CD8-positive, alpha-beta memory T cell (primary cell): ENCODE measurements at regions not wholly inside any gene's neighbourhood (a gene's known extent, or its start where the extent isn't known, plus 50 kb on each side); places are given as distances from the start of the nearest gene placed in this dataset.
"Not testable (repeated sequence)": the region's sequence is repeated elsewhere in the genome, so short reads cannot be mapped to it uniquely, and the experiment has no call there.

Source experiments
- CTCF ChIA-PET: fragments of 350-600 bp; sonication (Branson Sonifier 250); formaldehyde crosslinking; loops from one replicate; lab custom pipeline; 2021; ENCODE audit warnings: antibody characterized with exemption; lab: Charles Lee
- POLR2A ChIA-PET: fragments of 350-600 bp; sonication (Branson Sonifier 250); formaldehyde crosslinking; loops from one replicate; lab custom pipeline; 2021; ENCODE audit warnings: antibody characterized with exemption; lab: Charles Lee
- DNase-seq, 5 donors: peaks; one replicate each; pipeline versions ENCODE4 v3.0.0 to v3.0.0-alpha.2; 2020 to 2022; ENCODE audit warnings: mixed read lengths in 1 of 5
- H3K27ac ChIP-seq: one replicate; pipeline ENCODE4 v1.7.0; 2013; ENCODE audit warnings: low read depth, mild to moderate bottlenecking, low read length, moderate library complexity
- H3K27me3 ChIP-seq: 2 replicates; pipeline ENCODE4 v1.7.0; 2013; ENCODE audit warnings: low read length, mild to moderate bottlenecking; ENCODE audit not compliant: insufficient read depth, poor library complexity, severe bottlenecking
- H3K36me3 ChIP-seq: 2 replicates; pipeline ENCODE4 v1.7.0; 2013; ENCODE audit warnings: mild to moderate bottlenecking, low read length, moderate library complexity; ENCODE audit not compliant: insufficient read depth
- H3K4me1 ChIP-seq: 2 replicates; pipeline ENCODE4 v1.7.0; 2013; ENCODE audit warnings: mild to moderate bottlenecking, low read length, moderate library complexity; ENCODE audit not compliant: insufficient read depth
- H3K4me3 ChIP-seq: 2 replicates; pipeline ENCODE4 v1.7.0; 2013; ENCODE audit warnings: mild to moderate bottlenecking, low read length
- H3K9me3 ChIP-seq: 2 replicates; pipeline ENCODE4 v1.7.0; 2013; ENCODE audit warnings: mild to moderate bottlenecking, low read length
- H3K27ac Mint-ChIP-seq, 8 donors: one replicate each; pipeline ENCODE4 v1.8.0; 2020 to 2021; ENCODE audit warnings: mixed read lengths in 8 of 8, mild to moderate bottlenecking in 6 of 8, inconsistent platforms in 3 of 8, moderate library complexity in 3 of 8
- H3K27me3 Mint-ChIP-seq, 2 donors: one replicate each; pipeline ENCODE4 v1.8.0; 2020 to 2021; ENCODE audit warnings: mixed read lengths in 2 of 2, mild to moderate bottlenecking in 1 of 2, moderate library complexity in 1 of 2
- H3K36me3 Mint-ChIP-seq, 3 donors: one replicate each; pipeline ENCODE4 v1.8.0; 2020 to 2021; ENCODE audit warnings: mixed read lengths in 3 of 3, inconsistent platforms in 1 of 3, mild to moderate bottlenecking in 1 of 3
- H3K4me1 Mint-ChIP-seq, 3 donors: one replicate each; pipeline ENCODE4 v1.8.0; 2020 to 2021; ENCODE audit warnings: mixed read lengths in 3 of 3, inconsistent platforms in 1 of 3, mild to moderate bottlenecking in 1 of 3
- H3K4me3 Mint-ChIP-seq, 7 donors: one replicate each; pipeline ENCODE4 v1.8.0; 2020 to 2021; ENCODE audit warnings: mixed read lengths in 7 of 7, mild to moderate bottlenecking in 6 of 7, moderate library complexity in 4 of 7, inconsistent platforms in 2 of 7
- H3K9me3 Mint-ChIP-seq, 5 donors: one replicate each; pipeline ENCODE4 v1.8.0; 2020 to 2022; ENCODE audit warnings: mixed read lengths in 5 of 5, mild to moderate bottlenecking in 3 of 5, moderate library complexity in 2 of 5, inconsistent platforms in 1 of 5

DNA sequence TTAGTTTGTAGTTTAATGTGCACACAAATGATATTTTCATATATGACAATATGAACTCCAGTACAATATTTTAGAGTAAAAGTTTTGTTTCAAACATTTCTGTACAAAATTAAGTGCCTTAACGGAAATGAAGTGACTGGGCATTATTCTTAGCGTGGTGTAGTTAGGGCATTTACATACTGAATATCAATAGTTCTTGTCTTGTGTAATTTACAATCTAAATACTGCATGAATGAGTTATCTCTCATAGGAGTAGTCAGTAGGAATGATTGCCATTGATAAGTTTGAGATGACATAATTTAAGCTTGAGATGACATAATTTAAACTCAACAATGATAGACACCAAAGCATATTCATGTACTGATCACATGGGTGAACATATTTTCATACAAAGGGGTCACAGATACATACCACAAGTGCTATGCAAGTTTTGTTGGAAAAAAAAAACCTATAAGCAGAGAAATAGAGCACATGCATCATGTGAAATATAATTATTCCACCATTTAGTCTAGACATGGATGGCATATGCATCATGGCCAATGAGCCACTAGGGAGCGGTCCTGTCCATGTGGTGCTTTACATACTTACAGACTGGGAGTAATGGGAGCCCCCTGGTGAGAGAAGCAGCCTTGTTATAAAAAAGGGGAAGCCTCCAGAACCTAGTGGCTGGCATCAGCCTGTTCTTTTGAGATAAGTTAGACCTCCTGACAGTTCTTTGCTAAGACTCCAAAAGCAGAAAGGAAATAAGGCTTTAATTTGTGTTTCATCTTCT is 1523.9 kb downstream of the MAT2B start:
- ChIA-PET POLR2A (no interaction called here), CTCF (no interaction called here)
- no peaks in the 10 kb centered on the region for H3K4me1 Mint-ChIP-seq
- no peaks in the 10 kb centered on the region for H3K9me3 ChIP-seq
- no peaks in the 10 kb centered on the region for H3K36me3 Mint-ChIP-seq
- H3K4me3 Mint-ChIP-seq, result no peak overlapping the region
- no peaks in the 10 kb centered on the region for H3K36me3 ChIP-seq
- no peak overlapping the region for H3K27ac Mint-ChIP-seq
- H3K27ac ChIP-seq, result no peak overlapping the region
- H3K4me3 ChIP-seq, result no peak overlapping the region
- peaks cover 2 to 19% (median 6%) of the 10 kb centered on the region in 5 donors for H3K9me3 Mint-ChIP-seq
- no peaks in the 10 kb centered on the region for H3K27me3 ChIP-seq
- no peaks in the 10 kb centered on the region for H3K4me1 ChIP-seq
- no peaks in the 10 kb centered on the region for H3K27me3 Mint-ChIP-seq
- no peak for DNase-seq

DNA sequence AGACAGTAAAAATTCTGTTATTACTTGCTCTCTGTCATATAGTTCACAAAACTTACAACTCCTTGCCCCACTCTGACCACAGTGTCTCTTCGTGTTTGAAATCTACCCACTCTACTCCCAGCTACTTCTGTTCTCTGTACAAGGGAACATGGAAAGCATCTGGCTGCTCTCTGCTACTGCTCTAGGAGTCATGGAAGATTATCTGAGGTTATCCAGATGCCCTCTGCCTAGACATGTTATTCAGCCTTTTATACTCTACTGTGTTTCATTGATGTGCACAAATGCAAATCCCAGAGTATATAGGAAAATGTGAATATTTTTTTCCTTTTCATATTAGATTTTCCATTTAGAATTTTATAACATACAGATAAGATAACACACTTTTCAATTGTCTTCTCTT is 1525.6 kb downstream of the MAT2B start:
- H3K36me3 ChIP-seq, result no peaks in the 10 kb centered on the region
- Mint-ChIP-seq H3K27me3 (no peaks in the 10 kb centered on the region), H3K27ac (no peak overlapping the region), H3K9me3 (peaks cover 2 to 13% (median 9%) of the 10 kb centered on the region in 5 donors), H3K4me1 (no peaks in the 10 kb centered on the region), H3K36me3 (no peaks in the 10 kb centered on the region), H3K4me3 (no peak overlapping the region)
- no peak overlapping the region for H3K27ac ChIP-seq
- H3K4me3 ChIP-seq, result no peak overlapping the region
- no peak for DNase-seq
- ChIA-PET POLR2A (no interaction called here), CTCF (no interaction called here)
- H3K4me1 ChIP-seq, result no peaks in the 10 kb centered on the region
- no peaks in the 10 kb centered on the region for H3K27me3 ChIP-seq
- no peaks in the 10 kb centered on the region for H3K9me3 ChIP-seq

DNA sequence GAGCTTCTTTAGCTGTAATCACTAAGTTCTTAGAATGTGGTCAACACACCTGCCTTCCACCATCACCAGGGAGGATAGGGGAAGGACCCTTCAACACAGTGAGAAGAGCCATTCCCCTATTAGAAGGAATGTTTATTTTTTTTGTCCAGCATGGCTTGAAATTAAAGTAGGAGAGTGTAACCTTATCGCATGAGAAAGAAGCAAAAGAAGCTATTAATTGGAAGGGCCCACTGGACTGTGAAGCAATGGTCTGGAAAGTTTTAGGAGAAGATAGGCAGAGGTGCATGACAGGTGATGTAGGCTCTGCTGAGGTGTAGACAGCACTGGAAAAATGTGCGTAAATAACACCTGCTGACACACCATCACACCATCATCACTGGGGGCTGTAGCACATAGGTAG is 1526.0 kb downstream of the MAT2B start:
- H3K36me3 ChIP-seq, result no peaks in the 10 kb centered on the region
- Mint-ChIP-seq H3K4me1 (no peaks in the 10 kb centered on the region), H3K36me3 (no peaks in the 10 kb centered on the region), H3K27ac (no peak overlapping the region), H3K27me3 (no peaks in the 10 kb centered on the region), H3K4me3 (no peak overlapping the region), H3K9me3 (peaks cover 2 to 11% (median 9%) of the 10 kb centered on the region in 5 donors)
- H3K4me1 ChIP-seq, result no peaks in the 10 kb centered on the region
- ChIA-PET POLR2A (no interaction called here), CTCF (no interaction called here)
- no peak overlapping the region for H3K4me3 ChIP-seq
- no peaks in the 10 kb centered on the region for H3K9me3 ChIP-seq
- no peak for DNase-seq
- H3K27ac ChIP-seq, result no peak overlapping the region
- H3K27me3 ChIP-seq, result no peaks in the 10 kb centered on the region

DNA sequence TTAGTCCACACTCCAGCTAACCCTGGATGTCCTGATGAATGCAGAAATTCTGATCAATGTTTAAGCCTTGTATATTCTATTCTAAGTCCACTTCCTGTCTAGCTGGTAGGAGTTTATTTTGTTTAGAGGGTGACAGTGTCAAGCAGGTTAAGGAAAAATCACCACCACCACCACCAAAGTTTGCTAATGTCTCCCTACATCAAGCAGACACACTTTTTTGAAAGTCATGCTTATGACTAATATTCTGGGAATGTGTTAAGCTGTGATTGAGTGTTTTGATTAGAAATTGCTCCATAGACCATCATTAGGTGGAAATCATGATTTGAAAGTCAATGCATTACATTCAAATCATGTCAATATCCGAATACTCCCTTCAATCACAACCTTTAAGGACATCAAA is 1530.1 kb downstream of the MAT2B start:
- H3K4me1 ChIP-seq, result no peaks in the 10 kb centered on the region
- H3K4me3 Mint-ChIP-seq, result no peak overlapping the region
- H3K36me3 ChIP-seq, result no peaks in the 10 kb centered on the region
- DNase-seq, result no peak
- ChIA-PET CTCF (no interaction called here), POLR2A (no interaction called here)
- H3K27me3 Mint-ChIP-seq, result no peaks in the 10 kb centered on the region
- no peaks in the 10 kb centered on the region for H3K36me3 Mint-ChIP-seq
- H3K27ac ChIP-seq, result no peak overlapping the region
- no peaks in the 10 kb centered on the region for H3K4me1 Mint-ChIP-seq
- peaks cover 0 to 21% (median 9%) of the 10 kb centered on the region in 5 donors for H3K9me3 Mint-ChIP-seq
- no peaks in the 10 kb centered on the region for H3K27me3 ChIP-seq
- H3K27ac Mint-ChIP-seq, result no peak overlapping the region
- no peaks in the 10 kb centered on the region for H3K9me3 ChIP-seq
- H3K4me3 ChIP-seq, result no peak overlapping the region

DNA sequence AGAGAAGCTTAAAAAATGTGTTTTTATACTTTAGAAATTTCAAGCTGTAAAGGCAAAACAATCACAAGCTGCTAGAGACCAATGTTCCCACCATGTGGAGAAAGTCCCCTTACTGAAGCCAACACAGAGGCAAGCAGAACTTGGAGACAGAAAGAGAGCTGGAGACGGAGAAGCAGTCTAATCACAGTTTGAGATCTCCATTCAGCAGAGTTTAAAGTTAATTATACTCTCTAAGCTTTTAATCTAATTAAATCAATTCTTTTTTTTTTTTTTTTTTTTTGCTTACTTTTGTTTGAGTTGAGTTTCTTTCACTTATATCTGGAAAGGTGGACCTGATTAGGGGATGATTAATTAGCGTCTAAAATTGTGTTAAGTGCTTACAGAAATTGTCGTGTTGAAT is 1534.3 kb downstream of the MAT2B start:
- Mint-ChIP-seq H3K4me3 (no peak overlapping the region), H3K9me3 (peaks cover 4 to 18% (median 12%) of the 10 kb centered on the region in 5 donors), H3K27ac (no peak overlapping the region), H3K4me1 (no peaks in the 10 kb centered on the region), H3K27me3 (no peaks in the 10 kb centered on the region), H3K36me3 (no peaks in the 10 kb centered on the region)
- no peak overlapping the region for H3K4me3 ChIP-seq
- H3K9me3 ChIP-seq, result no peaks in the 10 kb centered on the region
- POLR2A ChIA-PET, result no interaction called here
- no peaks in the 10 kb centered on the region for H3K36me3 ChIP-seq
- CTCF ChIA-PET, result no interaction called here
- DNase-seq, result no peak
- H3K27ac ChIP-seq, result no peak overlapping the region
- H3K4me1 ChIP-seq, result no peaks in the 10 kb centered on the region
- no peaks in the 10 kb centered on the region for H3K27me3 ChIP-seq

DNA sequence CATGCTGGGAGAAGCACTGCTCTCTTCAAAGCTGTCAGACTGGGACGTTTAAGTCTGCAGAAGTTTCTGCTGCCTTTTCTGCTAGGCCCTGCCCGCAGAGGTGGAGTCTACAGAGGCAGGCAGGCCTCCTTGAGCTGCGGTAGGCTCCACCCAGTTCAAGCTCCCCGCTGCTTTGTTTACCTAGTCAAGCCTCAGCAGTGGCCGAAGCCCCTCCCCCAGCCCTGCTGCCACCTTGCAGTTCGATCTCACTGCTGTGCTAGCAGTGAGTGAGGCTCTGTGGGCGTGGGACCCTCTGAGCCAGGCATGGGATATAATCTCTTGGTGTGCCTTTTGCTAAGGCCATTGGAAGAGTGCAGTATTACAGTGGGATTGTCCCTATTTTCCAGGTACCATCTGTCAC is 1540.5 kb downstream of the MAT2B start:
- H3K27ac ChIP-seq, H3K4me3 Mint-ChIP-seq, H3K27me3 Mint-ChIP-seq, H3K27me3 ChIP-seq, H3K36me3 Mint-ChIP-seq, H3K4me1 Mint-ChIP-seq, POLR2A ChIA-PET, H3K36me3 ChIP-seq, H3K4me1 ChIP-seq, DNase-seq, H3K9me3 ChIP-seq, H3K4me3 ChIP-seq, CTCF ChIA-PET, H3K27ac Mint-ChIP-seq: not testable (repeated sequence)
- H3K9me3 Mint-ChIP-seq, result peaks cover 7 to 16% (median 15%) of the 10 kb centered on the region in 5 donors

- Mint-ChIP-seq H3K36me3 (no peaks in the 10 kb centered on the region), H3K27me3 (no peaks in the 10 kb centered on the region), H3K27ac (no peak overlapping the region), H3K4me1 (no peaks in the 10 kb centered on the region), H3K4me3 (no peak overlapping the region), H3K9me3 (peaks cover 0 to 29% (median 4%) of the 10 kb centered on the region in 5 donors)
- DNase-seq, result no peak
- ChIA-PET POLR2A (no interaction called here), CTCF (no interaction called here)
- Histone ChIP-seq H3K4me1 (no peaks in the 10 kb centered on the region), H3K36me3 (no peaks in the 10 kb centered on the region), H3K27me3 (no peaks in the 10 kb centered on the region), H3K9me3 (no peaks in the 10 kb centered on the region), H3K27ac (no peak overlapping the region), H3K4me3 (no peak overlapping the region)
These were observed 1550.1 kb downstream of the MAT2B start for GRCh38 chr5:165055476-165055875.

- no peaks in the 10 kb centered on the region for H3K4me1 ChIP-seq
- H3K9me3 Mint-ChIP-seq, result peaks cover 0 to 35% (median 2%) of the 10 kb centered on the region in 5 donors
- no peaks in the 10 kb centered on the region for H3K9me3 ChIP-seq
- no peaks in the 10 kb centered on the region for H3K27me3 Mint-ChIP-seq
- H3K27me3 ChIP-seq, result no peaks in the 10 kb centered on the region
- no peak overlapping the region for H3K4me3 Mint-ChIP-seq
- H3K36me3 Mint-ChIP-seq, result no peaks in the 10 kb centered on the region
- H3K4me1 Mint-ChIP-seq, result no peaks in the 10 kb centered on the region
- CTCF ChIA-PET, result no interaction called here
- no peaks in the 10 kb centered on the region for H3K36me3 ChIP-seq
- H3K4me3 ChIP-seq, result no peak overlapping the region
- POLR2A ChIA-PET, result no interaction called here
- no peak overlapping the region for H3K27ac Mint-ChIP-seq
- no peak for DNase-seq
- no peak overlapping the region for H3K27ac ChIP-seq
These were observed 1551.7 kb downstream of the MAT2B start for GRCh38 chr5:165057145-165057544.
